HG02973 (cell line): ENCODE measurements at regions not wholly inside any gene's neighbourhood (a gene's known extent, or its start where the extent isn't known, plus 50 kb on each side); places are given as distances from the start of the nearest gene placed in this dataset.

Experiments
- ATAC-seq: cut with Tn5 transposase; IDR thresholded peaks from one replicate; pipeline ENCODE4 v1.9.1; 2021; ENCODE audit warnings: moderate library complexity; ENCODE audit not compliant: unreplicated experiment

- ATAC-seq: no peak
Observed at GRCh38 chr4:165716472-165716871, 156.6 kb upstream of the TLL1 start.

- ATAC-seq: no peak
Observed at GRCh38 chr4:165718660-165719059, 154.4 kb upstream of the TLL1 start.

- no peak for ATAC-seq
Observed at GRCh38 chr4:165720411-165721082, 152.5 kb upstream of the TLL1 start.

GRCh38 chr4:165721815-165722214 is 151.2 kb upstream of the TLL1 start:
- ATAC-seq: no peak

GRCh38 chr4:165723051-165723795 is 149.8 kb upstream of the TLL1 start:
- no peak for ATAC-seq

GRCh38 chr4:165724786-165725185 is 148.3 kb upstream of the TLL1 start:
- no peak for ATAC-seq

- ATAC-seq: no peak
Observed at GRCh38 chr4:165725352-165725751, 147.7 kb upstream of the TLL1 start.

GRCh38 chr4:165726831-165727230 is 146.2 kb upstream of the TLL1 start:
- no peak for ATAC-seq

- ATAC-seq: no peak
Observed at GRCh38 chr4:165737309-165737972, 135.6 kb upstream of the TLL1 start.

GRCh38 chr4:165738571-165738970 is 134.5 kb upstream of the TLL1 start:
- peak; percentile 91 for ATAC-seq

- ATAC-seq: no peak
Observed at GRCh38 chr4:165740911-165741310, 132.1 kb upstream of the TLL1 start.

- no peak for ATAC-seq
Observed at GRCh38 chr4:165743422-165743821, 129.6 kb upstream of the TLL1 start.

- ATAC-seq: no peak
Observed at GRCh38 chr4:165744370-165744769, 128.7 kb upstream of the TLL1 start.

- no peak for ATAC-seq
Observed at GRCh38 chr4:165748321-165748720, 124.7 kb upstream of the TLL1 start.

GRCh38 chr4:165751882-165752281 is 121.2 kb upstream of the TLL1 start:
- ATAC-seq: no peak

GRCh38 chr4:165754664-165755063 is 118.4 kb upstream of the TLL1 start:
- ATAC-seq: no peak

GRCh38 chr4:165756836-165757235 is 116.2 kb upstream of the TLL1 start:
- no peak for ATAC-seq

- no peak for ATAC-seq
Observed at GRCh38 chr4:165757451-165757850, 115.6 kb upstream of the TLL1 start.

GRCh38 chr4:165758086-165758485 is 115.0 kb upstream of the TLL1 start:
- no peak for ATAC-seq

GRCh38 chr4:165760182-165760581 is 112.9 kb upstream of the TLL1 start:
- no peak for ATAC-seq

- no peak for ATAC-seq
Observed at GRCh38 chr4:165761963-165762362, 111.1 kb upstream of the TLL1 start.

- no peak for ATAC-seq
Observed at GRCh38 chr4:165763640-165764039, 109.4 kb upstream of the TLL1 start.
